Activated CD8-positive, alpha-beta memory T cell treated with anti-CD3 and anti-CD28 coated beads, Interleukin-2, amount 50 U/mL, for 4 hours (primary cell): ENCODE measurements at regions not wholly inside any gene's neighbourhood (a gene's known extent, or its start where the extent isn't known, plus 50 kb on each side); places are given as distances from the start of the nearest gene placed in this dataset.
"Not testable (repeated sequence)": the region's sequence is repeated elsewhere in the genome, so short reads cannot be mapped to it uniquely, and the experiment has no call there.

Experiments
- DNase-seq: peaks from one replicate; pipeline ENCODE4 v3.0.0-alpha.2; 2020

- not testable (repeated sequence) for DNase-seq
Observed at GRCh38 chr9:61817127-61817705, 627.4 kb downstream of the SPATA31A7 start.

- DNase-seq = peak; percentile 83
Observed at GRCh38 chr9:61853624-61854259, 663.9 kb downstream of the SPATA31A7 start.

- DNase-seq = peak; percentile 11
Observed at GRCh38 chr9:61854260-61854640, 664.4 kb downstream of the SPATA31A7 start.

- not testable (repeated sequence) for DNase-seq
Observed at GRCh38 chr9:61856283-61856682, 666.4 kb downstream of the SPATA31A7 start.

- peak; percentile 5 for DNase-seq
Observed at GRCh38 chr9:61856858-61857453, 667.1 kb downstream of the SPATA31A7 start.

- not testable (repeated sequence) for DNase-seq
Observed at GRCh38 chr9:61857709-61858351, 668.0 kb downstream of the SPATA31A7 start.

- DNase-seq = peak; percentile 73
Observed at GRCh38 chr9:61862431-61862971, 672.7 kb downstream of the SPATA31A7 start.

- DNase-seq = not testable (repeated sequence)
Observed at GRCh38 chr9:61864463-61864862, 674.6 kb downstream of the SPATA31A7 start.

GRCh38 chr9:61868965-61869364, 679.1 kb downstream of the SPATA31A7 start:
- DNase-seq = not testable (repeated sequence)

GRCh38 chr9:61872329-61872728, 682.5 kb downstream of the SPATA31A7 start:
- not testable (repeated sequence) for DNase-seq
